HG02588 (cell line): ENCODE measurements at regions not wholly inside any gene's neighbourhood (a gene's known extent, or its start where the extent isn't known, plus 50 kb on each side); places are given as distances from the start of the nearest gene placed in this dataset.
"Not testable (repeated sequence)": the region's sequence is repeated elsewhere in the genome, so short reads cannot be mapped to it uniquely, and the experiment has no call there.

Experiments used
- ATAC-seq: cut with Tn5 transposase; IDR thresholded peaks from one replicate; pipeline ENCODE4 v1.9.1; 2021; ENCODE audit warnings: mild to moderate bottlenecking, moderate library complexity; ENCODE audit not compliant: unreplicated experiment

DNA sequence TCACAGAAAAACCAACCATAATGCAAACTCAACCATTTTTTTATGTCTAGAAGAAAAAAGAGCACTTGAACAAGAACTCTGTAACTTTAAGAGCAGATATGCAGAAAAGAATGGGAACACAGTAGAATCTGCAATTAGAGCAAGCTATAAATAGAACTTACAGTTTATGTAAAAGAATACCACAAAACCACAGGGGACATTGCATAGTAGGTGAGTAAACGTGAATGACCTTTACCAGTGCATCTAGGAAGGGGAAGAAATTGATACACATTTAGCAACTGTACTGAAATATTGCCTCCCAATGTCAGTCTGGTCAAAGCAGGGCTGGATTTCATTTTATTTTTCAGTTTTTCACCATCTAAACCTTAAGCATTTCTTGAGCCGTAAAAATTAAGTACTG lies 242.2 kb upstream of the EDNRB start:
- no peak for ATAC-seq

DNA sequence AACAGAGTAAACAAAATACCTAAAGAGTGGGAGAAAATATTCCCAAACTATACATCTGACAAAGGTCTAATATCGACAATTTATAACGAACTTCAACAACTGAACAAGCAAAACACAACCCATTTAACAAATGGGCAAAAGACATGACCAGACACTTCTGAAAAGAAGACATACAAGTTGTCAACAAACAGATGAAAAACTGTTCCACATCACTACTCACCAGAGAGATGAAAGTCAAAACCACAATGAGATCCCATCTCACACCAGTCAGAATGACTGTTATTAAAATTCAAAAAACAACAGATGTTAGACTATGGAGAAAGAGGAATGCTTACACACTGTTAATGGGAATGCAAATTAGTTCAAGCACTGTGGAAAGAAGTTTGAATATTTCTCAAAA lies 233.8 kb upstream of the EDNRB start:
- no peak for ATAC-seq

DNA sequence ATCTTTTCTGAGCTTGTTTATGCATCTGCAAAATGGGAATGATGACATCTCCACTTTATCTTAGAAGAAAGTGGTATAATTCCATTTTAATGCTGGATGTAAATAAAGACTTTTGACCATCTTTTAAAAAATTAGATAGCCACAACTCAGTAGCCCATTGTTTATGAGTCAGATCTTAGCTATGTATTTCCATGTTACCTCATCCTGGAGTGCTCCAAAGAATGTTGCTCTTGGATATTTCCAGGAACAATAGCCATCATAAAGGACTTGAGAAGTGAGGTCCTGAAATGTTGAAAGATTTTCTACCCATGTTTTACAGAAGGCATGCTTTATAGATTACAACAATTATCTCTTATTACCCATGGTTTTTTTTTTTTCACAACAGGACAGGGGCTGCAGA lies 229.3 kb upstream of the EDNRB start:
- no peak for ATAC-seq

DNA sequence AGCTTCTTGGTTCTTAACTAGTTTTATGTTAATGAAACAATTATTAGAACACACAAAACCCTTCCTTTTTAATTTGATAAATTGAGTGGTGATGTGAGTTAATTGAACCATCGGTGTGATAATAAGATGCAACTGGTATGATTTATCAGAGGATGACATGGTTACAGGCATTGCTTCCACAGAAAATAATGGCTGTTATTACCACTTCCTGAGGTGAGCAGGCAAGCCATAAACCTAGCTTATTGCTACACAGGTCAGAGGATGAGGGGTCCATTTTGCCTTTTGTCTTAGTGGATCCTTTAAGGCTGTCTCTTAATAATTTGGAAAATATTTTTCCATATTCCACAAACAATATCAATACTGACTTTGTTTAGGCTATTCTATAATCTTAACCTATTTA lies 226.6 kb upstream of the EDNRB start:
- ATAC-seq = no peak

DNA sequence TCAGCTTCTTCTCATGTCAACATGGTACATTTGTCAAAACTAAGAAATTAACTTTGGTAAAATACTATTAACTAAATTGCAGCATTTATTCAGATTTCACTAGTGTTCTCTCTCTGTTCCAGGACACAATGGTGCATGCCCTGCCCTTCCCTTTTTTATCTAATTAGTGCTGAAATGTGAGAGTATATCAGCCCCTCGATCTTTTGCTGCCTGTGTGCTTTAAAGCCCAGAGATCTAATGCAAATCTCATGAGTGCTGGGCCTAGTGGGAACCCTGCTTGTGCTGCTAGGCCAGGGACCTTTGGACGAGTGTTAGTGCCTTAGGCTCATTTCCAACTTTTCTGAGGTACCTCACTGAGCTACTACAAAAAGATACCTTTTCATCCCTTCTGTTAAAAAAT lies 221.1 kb upstream of the EDNRB start:
- no peak for ATAC-seq

DNA sequence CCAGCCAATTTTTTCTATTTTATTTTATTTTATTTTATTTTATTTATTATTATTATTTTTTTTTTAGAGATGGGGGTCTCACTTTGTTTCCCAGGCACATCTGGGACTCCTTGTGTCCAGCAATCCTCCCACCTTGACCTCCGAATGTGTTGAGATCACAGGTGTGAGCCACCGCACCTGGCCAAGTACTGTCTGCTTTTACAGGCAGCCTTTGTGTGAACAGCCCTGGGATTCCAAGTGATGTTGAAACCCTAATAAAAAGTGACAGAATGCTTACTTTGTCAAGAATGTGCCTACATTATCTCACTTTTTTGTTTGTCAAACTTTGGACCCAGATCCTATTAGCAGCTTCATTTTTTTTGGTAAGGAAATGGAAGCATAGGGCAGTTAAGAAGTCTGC lies 220.1 kb upstream of the EDNRB start:
- no peak for ATAC-seq

DNA sequence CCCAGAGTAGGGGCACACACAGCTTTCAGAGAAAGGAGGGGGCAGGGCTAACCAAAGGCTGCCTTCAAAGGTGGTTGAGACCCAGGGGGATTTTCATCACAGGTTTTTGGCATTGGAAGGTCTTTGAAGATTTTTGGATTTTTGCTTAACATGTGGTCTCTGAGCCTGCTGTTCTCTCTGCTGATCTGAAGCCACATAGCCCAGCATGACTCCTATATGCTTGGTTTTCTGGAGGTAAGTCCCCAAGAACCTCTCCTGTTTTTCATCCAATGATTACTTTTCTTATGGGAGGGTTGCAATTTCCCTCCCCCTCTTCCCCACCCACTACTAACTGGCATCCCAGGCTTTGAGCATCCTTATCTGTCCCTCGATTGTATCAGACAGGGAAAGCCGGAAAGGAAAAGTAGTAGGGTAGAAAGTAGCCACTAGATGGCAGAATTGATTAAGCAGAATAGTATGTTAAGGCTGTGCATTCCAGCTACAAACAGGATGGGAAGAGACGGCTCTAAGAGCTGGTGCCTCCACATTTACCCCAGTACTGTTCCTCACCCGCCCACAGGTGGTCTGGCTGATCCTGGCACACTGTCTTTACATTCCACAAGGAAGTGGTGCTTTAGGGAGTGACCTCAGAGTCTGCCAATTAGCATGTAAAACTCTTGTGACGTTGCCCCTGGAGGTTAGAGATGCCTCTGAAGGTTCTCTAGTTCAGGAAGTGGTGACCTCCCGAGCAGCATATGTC lies 218.9 kb upstream of the EDNRB start:
- peak; percentile 87 for ATAC-seq

DNA sequence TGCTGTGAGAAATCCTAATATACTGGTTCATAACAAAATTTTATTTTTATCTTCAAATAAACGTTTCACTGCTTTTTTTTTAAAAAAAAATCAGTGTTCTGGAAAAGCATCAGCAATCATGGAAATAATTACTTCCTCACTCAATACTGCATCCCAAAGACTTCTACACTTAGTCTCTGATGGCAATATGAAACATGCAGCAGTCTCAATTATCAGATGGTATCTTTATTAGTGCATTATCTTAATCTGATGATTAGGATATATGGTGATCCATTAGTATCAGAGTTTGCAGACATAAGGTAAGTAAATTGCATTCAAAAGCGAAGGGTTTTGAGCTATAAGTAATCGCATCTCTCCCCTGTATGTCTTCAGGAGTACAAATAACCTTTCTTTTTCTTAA lies 218.3 kb upstream of the EDNRB start:
- no peak for ATAC-seq

DNA sequence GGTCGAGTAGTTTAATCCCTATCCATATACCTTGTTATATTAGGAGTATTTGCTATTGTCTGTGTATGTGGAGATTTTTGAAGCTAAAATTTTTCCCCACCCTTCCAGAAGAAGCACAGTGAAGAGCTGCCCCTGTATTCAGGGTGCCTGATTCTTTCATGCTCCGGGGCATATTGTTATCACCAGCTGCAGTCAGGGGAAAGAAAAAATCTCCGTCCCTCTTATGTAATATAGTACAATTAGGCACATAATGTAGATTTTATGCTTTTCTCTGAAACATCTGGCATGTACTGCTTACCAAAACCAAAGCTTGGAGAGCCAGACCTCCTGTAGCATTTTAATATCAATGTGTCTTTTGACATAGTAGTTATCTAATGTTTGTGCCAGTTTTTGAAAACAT lies 214.9 kb upstream of the EDNRB start:
- no peak for ATAC-seq

DNA sequence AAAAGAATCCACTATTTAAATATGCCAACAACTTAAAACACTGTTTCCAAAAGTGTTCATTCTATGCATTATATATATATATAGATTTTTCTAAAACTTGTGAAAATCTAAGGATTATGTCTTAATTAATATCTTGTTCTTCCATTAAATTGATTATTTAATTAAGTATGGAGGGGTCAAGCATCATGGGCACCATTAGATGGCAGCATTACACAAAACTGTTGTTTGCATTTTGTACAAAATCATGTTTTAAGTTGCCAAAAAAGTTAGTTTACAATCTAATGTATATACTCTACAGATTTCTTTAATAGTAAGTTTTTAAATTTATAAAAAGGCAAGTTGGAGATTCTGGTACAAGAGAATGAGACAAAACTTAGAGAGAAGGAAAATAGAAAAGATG lies 213.2 kb upstream of the EDNRB start:
- ATAC-seq = no peak

DNA sequence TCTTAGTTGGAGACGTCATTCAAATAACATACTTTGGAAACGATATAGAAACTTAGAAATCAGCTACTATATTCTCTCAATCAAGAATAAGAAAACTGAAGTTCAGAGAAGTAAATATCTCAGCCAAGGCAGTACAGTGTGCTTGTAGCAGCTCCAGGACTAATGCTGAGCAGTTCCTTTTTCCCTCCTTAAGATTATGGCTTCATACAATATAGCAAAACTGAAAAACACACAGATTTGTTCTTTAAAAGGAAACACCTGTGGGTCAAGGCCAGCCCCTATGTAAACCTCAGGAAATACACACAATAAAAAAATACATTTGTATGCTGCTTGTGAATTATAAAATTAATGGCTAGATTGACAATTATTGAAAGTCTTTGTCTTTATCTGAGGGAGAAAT lies 212.7 kb upstream of the EDNRB start:
- ATAC-seq = no peak

DNA sequence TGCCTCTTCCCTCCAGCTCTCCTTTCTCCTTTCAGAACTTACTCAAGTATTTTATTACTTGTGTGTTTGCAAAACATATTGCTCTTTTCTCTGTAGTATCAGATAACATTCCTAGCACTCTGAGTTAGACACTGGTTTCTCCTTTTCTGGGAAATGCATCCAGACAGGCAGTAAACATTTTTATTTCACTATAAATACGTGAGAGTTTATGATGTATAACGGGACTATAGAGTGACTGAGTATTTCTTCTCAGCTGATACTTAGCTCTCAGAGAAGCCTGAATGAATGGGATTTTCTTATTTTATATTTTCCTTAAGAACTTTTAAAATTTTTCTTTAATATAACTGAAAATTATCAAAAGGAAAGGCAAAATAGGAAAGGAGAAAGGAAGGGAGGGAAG lies 211.2 kb upstream of the EDNRB start:
- ATAC-seq = no peak

DNA sequence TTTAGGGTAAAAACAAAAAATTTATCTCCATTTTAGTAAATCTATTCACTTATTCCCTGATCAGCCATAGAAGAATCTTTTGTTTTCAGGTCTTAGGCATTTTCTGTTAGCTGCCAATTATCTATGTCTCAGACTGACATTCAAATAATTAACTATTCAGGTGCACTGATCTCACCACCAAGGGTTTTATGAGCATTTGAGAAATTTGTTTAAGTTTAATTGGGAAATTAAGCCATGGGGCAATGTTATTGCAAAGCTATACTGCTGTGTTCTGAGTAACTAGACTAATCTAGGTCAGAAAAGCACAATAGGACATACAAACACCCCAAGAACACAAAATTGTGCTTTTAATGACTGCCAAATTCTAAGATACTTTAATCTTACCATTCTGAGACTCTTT lies 210.7 kb upstream of the EDNRB start:
- ATAC-seq = no peak

DNA sequence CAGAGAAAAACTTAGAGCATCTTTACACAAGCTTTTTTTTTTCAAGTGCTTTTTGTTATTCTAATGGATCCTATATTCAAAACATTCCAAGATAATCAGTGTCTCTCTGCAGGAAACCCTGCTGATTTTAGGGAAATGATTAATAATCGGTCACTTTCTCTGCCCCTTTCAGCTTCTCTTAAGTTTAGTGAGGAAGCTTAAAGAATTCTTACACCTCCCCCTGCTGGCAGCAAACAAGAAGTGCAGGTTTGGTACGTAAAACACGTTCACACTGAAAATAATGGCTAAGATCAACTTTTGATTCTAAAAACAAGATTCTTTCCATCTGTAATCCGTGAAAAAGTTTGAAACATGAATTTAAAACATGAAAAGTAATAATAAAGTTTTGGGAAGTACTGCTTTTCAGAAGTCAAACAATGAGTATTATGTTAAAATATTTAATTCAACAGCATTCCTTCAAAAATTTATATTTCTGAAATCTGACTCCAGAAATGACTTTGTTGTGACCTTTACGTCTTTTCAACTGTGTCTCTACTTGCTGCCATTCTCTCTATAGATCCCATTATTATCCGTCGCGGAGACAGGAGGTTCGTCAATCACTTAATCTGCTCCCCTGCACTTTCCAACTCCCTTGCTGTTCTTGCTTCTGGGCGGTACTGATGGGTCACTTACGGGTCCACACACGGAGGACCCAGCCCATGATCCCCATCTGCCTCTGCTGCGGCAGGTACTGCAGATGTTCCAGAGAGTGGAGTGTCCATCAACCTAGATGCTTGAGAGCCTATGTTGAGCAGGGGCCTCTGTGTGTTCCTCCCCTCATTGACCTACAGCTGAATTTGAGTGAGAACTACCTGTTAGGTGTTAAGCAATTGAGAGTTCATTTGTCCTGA lies 203.1 kb upstream of the EDNRB start:
- ATAC-seq = no peak

DNA sequence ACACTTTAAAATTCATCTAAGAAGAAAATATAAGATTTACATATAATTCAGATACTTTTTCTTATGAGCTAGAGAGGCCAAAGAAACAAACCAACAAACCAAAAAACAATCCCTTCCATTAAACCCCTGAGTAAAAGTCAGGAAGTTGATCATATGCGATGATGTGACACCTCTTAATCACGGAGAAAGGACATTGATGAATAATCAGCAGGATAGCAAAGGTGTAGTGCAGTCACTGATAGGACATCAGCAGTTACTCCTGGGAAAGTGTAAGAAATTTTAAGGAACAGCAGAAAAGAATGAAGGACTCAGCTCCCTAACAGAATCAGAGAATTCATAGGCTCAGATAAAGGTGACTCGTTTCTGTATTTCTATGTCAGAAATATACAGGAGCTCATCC lies 202.4 kb upstream of the EDNRB start:
- no peak for ATAC-seq

DNA sequence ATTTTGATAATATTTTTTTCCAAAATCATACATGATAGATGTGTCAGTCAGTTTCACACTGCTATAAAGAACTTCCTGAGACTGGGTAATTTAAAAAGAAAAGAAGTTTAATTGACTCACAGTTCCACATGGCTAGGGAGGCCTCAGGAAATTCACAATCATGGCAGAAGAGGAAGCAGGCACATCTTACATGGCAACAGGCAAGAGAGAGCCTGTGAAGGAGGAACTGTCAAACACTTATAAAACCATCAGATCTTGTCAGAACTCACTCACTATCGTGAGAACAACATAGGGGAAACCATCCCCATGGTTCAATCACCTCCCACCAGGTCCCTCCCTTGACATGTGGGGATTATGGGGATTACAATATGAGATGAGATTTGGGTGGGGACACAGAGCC lies 201.5 kb upstream of the EDNRB start:
- ATAC-seq = not testable (repeated sequence)

DNA sequence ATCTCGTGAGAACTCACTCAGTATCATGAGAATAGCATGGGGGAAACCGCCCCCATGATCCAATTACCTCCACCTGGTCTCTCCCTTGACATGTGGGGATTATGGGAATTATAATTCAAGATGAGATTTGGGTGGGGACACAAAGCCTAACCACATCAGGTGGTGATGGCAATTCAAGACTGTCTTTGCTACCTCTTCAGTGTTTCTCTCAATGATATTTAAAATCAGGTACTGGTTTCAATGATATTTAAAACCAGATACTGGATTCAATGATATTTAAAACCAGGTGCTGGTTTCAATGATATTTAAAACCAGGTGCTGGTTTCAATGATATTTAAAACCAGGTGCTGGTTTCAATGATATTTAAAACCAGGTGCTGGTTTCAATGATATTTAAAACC lies 198.4 kb upstream of the EDNRB start:
- peak; percentile 44 for ATAC-seq

DNA sequence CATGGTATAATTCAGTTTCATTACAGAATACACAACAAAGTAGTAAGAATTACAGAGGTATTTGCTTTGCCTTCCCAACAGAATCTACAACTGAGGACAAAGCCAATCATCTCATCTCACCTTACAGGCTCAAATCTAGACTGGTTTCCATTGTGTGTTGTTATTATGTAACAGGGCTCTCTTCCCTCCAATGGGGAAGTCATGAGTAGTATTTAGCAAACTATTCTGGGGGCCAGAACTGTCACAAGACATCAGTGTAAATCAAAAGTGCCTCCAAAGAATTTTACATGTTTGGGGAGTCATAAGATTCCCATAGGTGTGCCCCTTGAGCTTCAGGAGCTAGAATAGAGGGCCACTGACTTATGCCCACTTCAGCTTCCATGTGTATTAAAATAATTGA lies 187.0 kb upstream of the EDNRB start:
- no peak for ATAC-seq

DNA sequence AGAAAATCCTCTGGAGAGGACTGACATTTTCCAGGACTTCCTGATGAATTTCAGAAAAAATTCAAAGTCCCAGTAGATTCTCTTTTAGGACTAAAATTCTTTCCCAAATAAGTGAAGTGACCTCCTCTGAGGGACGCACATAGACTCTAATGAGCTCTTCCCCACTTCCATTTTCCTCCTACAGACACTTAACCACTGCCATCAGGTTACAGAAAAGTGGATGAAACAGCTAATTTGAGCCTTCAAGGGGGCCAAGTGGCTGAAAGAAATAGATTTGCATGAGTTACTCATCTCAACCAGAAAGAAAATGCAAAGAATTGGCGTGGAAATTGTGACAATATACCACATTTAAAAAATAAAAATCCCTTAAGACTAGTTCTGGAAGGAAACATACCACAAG lies 185.3 kb upstream of the EDNRB start:
- no peak for ATAC-seq

DNA sequence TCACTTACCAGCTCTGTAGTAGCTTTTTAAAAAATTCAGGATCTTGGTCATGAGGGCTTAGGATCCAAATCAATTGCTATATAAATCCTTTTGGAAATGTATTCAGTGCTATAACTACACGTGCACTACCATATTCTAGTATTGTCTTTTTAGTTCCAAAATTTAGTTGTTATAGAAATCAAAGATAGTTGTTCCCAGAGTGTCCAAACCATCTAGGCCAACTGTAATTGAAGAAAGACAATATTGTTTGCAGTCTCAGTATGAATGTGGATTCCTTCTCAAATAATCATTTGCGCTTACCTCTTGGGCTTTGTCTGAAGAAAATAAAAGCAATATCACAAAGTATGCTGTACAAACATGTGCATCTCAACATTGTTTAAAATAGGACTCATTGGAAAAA lies 184.1 kb upstream of the EDNRB start:
- ATAC-seq = no peak

DNA sequence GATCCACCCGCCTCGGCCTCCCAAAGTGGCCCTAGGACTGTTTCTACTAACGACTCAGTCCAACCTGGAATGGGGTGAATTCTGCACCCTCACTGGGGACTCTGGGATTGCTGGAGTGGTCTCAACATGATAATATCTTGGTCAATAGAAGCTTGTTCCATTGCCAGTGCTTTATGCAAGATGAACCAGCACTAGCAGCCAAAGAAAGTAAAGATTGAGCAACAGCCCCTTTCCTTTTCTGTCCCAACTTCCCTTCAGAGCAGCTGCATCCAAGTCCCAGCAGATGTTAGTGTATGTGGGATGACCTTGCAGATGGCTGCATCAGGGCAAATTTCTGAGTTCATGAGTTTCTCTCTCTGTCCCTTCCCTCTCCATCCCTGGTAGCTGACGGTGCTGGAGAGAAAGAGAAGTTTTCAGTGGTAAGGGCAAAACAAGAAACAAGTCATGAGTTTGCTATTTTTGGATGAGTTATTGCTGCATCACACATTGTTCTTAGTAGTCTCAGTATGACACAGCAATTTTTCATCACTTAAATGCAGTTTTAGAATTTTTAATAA lies 183.6 kb upstream of the EDNRB start:
- no peak for ATAC-seq

DNA sequence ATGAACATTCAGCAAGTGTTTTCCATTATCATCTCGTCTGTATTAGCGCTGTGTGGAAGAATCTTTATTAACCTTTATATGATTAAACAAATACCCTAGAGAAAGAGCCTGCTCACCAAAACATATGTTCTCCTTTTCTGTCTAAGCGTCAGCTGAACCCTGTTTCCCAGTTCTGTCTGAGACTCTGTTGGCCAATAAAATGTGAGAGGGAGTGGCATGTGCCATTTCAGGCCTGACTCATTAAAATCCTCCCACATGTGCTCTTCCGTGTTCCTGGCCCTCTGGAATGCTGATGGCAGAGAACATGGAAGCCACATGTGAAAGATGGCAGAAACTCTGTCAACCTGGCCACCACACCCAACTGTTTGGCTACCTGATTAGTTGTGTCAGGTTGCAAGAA lies 181.9 kb upstream of the EDNRB start:
- no peak for ATAC-seq
